ENCODE measurements at regions not wholly inside any gene's neighbourhood (a gene's known extent, or its start where the extent isn't known, plus 50 kb on each side); places are given as distances from the start of the nearest gene placed in this dataset.

DNA sequence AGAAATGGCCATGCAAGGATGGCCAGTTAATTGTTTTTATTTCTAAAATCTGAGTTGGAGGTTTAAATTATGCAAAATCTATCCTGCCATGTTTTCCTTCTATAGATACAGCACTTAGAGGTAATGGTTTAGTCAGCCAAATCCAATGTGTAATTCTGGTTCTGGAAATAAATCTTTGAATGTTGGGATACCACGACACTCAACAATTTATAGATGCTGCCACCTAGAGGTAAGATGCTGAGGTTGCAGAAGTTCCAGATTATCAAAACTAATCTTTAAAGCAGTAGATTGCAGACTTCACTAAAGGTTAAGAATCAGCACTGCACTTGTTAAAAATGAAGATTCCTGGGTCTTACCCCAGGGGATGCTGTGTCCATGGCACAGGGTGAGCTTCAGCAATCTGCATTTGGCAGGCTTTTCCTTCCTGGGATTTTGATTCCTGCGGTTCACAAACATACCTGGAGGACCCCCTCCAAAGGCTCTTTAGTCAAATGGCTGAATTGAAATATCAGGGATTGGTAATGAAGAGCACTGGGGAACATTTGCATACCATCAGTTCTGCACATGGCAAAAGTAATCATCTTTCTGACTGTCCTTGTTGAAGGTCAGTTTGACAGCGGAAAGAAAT, 53.4 kb upstream of the ANO4 start:
- intact Hi-C loops (cut with DNase I; ENCODE audit: low total_unique reads) = no loop called here
- H3K27ac ChIP-seq = no peak overlapping the region
- no peak overlapping the region for H3K4me3 ChIP-seq
- H3K9me3 ChIP-seq = peaks cover 0 to 6% (median 2%) of the 10 kb centered on the region in 4 donors
- no peaks in the 10 kb centered on the region for H3K27me3 ChIP-seq
- peak in 1 of 2 donors; percentile 37 for DNase-seq
- 49 to 61% (median 55%) methylated on average over 3 of the region's 3 CpGs for WGBS, 5 donors
- no peak for TF ChIP-seq POLR2AphosphoS5 (IDR thresholded peaks at IDR 0.05)
- TF ChIP-seq EP300 (IDR thresholded peaks at IDR 0.05) = no peak
- TF ChIP-seq, protein P1, sequence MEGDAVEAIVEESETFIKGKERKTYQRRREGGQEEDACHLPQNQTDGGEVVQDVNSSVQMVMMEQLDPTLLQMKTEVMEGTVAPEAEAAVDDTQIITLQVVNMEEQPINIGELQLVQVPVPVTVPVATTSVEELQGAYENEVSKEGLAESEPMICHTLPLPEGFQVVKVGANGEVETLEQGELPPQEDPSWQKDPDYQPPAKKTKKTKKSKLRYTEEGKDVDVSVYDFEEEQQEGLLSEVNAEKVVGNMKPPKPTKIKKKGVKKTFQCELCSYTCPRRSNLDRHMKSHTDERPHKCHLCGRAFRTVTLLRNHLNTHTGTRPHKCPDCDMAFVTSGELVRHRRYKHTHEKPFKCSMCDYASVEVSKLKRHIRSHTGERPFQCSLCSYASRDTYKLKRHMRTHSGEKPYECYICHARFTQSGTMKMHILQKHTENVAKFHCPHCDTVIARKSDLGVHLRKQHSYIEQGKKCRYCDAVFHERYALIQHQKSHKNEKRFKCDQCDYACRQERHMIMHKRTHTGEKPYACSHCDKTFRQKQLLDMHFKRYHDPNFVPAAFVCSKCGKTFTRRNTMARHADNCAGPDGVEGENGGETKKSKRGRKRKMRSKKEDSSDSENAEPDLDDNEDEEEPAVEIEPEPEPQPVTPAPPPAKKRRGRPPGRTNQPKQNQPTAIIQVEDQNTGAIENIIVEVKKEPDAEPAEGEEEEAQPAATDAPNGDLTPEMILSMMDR (IDR thresholded peaks at IDR 0.05) = peak in 4 of 7 experiments; percentile 7 to 64 (median 34)
- no peak for TF ChIP-seq POLR2A (IDR thresholded peaks at IDR 0.05)
- H3K36me3 ChIP-seq = no peaks in the 10 kb centered on the region
- no peaks in the 10 kb centered on the region for H3K4me1 ChIP-seq

DNA sequence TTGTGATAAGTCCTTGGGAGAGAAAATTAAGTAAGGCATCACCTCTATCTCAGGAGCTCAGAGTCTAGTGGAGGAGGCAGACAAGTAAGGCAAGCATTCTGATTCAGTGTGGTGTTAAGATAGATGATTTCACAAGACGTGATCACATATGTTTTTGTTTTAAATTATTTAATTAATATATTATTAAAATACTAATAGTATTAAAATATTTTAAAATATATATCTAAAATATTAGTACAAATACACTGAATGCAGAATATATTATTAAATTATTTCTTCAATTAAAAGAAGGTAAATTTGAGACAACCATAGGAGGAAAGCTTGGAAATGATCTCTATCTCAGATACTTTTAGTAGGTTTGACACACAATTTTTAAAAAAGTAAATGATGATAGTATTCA, 51.5 kb upstream of the ANO4 start:
- Histone ChIP-seq H3K27me3 (no peaks in the 10 kb centered on the region), H3K36me3 (no peaks in the 10 kb centered on the region), H3K4me3 (no peak overlapping the region), H3K9me3 (peaks cover 0 to 6% (median 2%) of the 10 kb centered on the region in 4 donors), H3K27ac (no peak overlapping the region), H3K4me1 (no peaks in the 10 kb centered on the region)
- WGBS, 5 donors = 67 to 88% (median 80%) methylated on average over 1 of the region's 1 CpG
- DNase-seq = no peak
- intact Hi-C loops (cut with DNase I; ENCODE audit: low total_unique reads) = no loop called here
- TF ChIP-seq POLR2A (IDR thresholded peaks at IDR 0.05) = no peak
- no peak for TF ChIP-seq EP300 (IDR thresholded peaks at IDR 0.05)
- TF ChIP-seq, protein P1 (IDR thresholded peaks at IDR 0.05) = no peak
- no peak for TF ChIP-seq POLR2AphosphoS5 (IDR thresholded peaks at IDR 0.05)
